Osteoblast (primary cell): ENCODE measurements at regions not wholly inside any gene's neighbourhood (a gene's known extent, or its start where the extent isn't known, plus 50 kb on each side); places are given as distances from the start of the nearest gene placed in this dataset.

Source experiments
- DNase-seq: peaks from one replicate; pipeline ENCODE4 v3.0.0; 2011; ENCODE audit warnings: low spot score, mixed read lengths; ENCODE audit not compliant: insufficient read length; ENCODE audit errors: missing footprints
- H2AFZ ChIP-seq: 2 replicates; pipeline ENCODE4 v1.6.0; 2011; ENCODE audit warnings: mild to moderate bottlenecking, low read length
- H3K27ac ChIP-seq: 2 replicates; pipeline ENCODE4 v1.5.1; 2011; ENCODE audit warnings: mild to moderate bottlenecking, low read depth, low read length, moderate library complexity
- H3K27me3 ChIP-seq: 2 replicates; pipeline ENCODE4 v1.6.0; 2012; ENCODE audit warnings: mild to moderate bottlenecking, control low read depth, inconsistent platforms, low read length, moderate library complexity; ENCODE audit not compliant: insufficient read depth
- H3K36me3 ChIP-seq: 2 replicates; pipeline ENCODE4 v1.5.1; 2011; ENCODE audit warnings: mild to moderate bottlenecking, low read length, control low read depth, moderate library complexity; ENCODE audit not compliant: insufficient read depth
- H3K4me1 ChIP-seq: 2 replicates; pipeline ENCODE4 v1.5.1; 2011; ENCODE audit warnings: mild to moderate bottlenecking, low read length, control low read depth, moderate library complexity; ENCODE audit not compliant: insufficient read depth
- H3K4me2 ChIP-seq: 2 replicates; pipeline ENCODE4 v1.6.0; 2011; ENCODE audit warnings: mild to moderate bottlenecking, low read length; ENCODE audit not compliant: insufficient read depth
- H3K4me3 ChIP-seq: fragments of 200-600 bp; sonication (generic); 3 replicates; pipeline ENCODE4 v1.5.1; 2012; ENCODE audit warnings: mild to moderate bottlenecking, low read length, inconsistent platforms; ENCODE audit not compliant: insufficient read depth
- H3K79me2 ChIP-seq: 2 replicates; pipeline ENCODE4 v1.6.0; 2012; ENCODE audit warnings: mild to moderate bottlenecking, low read length, control low read depth, inconsistent platforms; ENCODE audit not compliant: insufficient read depth
- H3K9me3 ChIP-seq: 2 replicates; pipeline ENCODE4 v1.5.1; 2011; ENCODE audit warnings: low read depth, low read length, control low read depth
- H4K20me1 ChIP-seq: 2 replicates; pipeline ENCODE4 v1.6.0; 2012; ENCODE audit warnings: mild to moderate bottlenecking, low read length, control low read depth; ENCODE audit not compliant: insufficient read depth
- CTCF ChIP-seq: IDR thresholded peaks from 2 replicates; pipeline ENCODE4 v1.5.1; 2011; ENCODE audit warnings: mild to moderate bottlenecking, low read depth, low read length, moderate library complexity; ENCODE audit errors: extremely low read depth

GRCh38 chr5:141769671-141770070 is 87.6 kb upstream of the ARAP3 start:
- Histone ChIP-seq H3K4me1 (no peaks in the 10 kb centered on the region), H3K27me3 (peaks cover 30% of the 10 kb centered on the region), H3K36me3 (no peaks in the 10 kb centered on the region), H3K27ac (no peak overlapping the region), H3K4me2 (no peak overlapping the region), H3K79me2 (no peaks in the 10 kb centered on the region), H3K9me3 (no peaks in the 10 kb centered on the region), H4K20me1 (no peaks in the 10 kb centered on the region), H3K4me3 (no peak overlapping the region), H2AFZ (no peak overlapping the region)
- DNase-seq: peak; percentile 80
- TF ChIP-seq CTCF: no peak

- Histone ChIP-seq H3K4me2 (no peak overlapping the region), H3K4me3 (no peak overlapping the region), H3K9me3 (no peaks in the 10 kb centered on the region), H3K36me3 (no peaks in the 10 kb centered on the region), H3K4me1 (no peaks in the 10 kb centered on the region), H3K27me3 (peaks cover 40% of the 10 kb centered on the region), H2AFZ (no peak overlapping the region), H4K20me1 (no peaks in the 10 kb centered on the region), H3K27ac (no peak overlapping the region), H3K79me2 (no peaks in the 10 kb centered on the region)
- no peak for TF ChIP-seq CTCF
- DNase-seq: peak; percentile 10
Observed at GRCh38 chr5:141767671-141768070, 85.6 kb upstream of the ARAP3 start.

GRCh38 chr5:141765896-141766551 is 84.0 kb upstream of the ARAP3 start:
- peak; percentile 47 for DNase-seq
- H3K4me1 ChIP-seq: no peaks in the 10 kb centered on the region
- TF ChIP-seq CTCF: no peak
- peaks cover 54% of the 10 kb centered on the region for H3K27me3 ChIP-seq
- no peaks in the 10 kb centered on the region for H3K36me3 ChIP-seq
- H3K4me2 ChIP-seq: no peak overlapping the region
- no peak overlapping the region for H3K4me3 ChIP-seq
- H3K9me3 ChIP-seq: no peaks in the 10 kb centered on the region
- no peaks in the 10 kb centered on the region for H4K20me1 ChIP-seq
- no peak overlapping the region for H3K27ac ChIP-seq
- no peak overlapping the region for H2AFZ ChIP-seq
- H3K79me2 ChIP-seq: no peaks in the 10 kb centered on the region

GRCh38 chr5:141763541-141763940 is 81.5 kb upstream of the ARAP3 start:
- no peak for DNase-seq

More at GRCh38 chr5:141763541-141763940, 81.5 kb upstream of the ARAP3 start:
- Histone ChIP-seq H3K4me1 (no peaks in the 10 kb centered on the region), H3K4me3 (no peak overlapping the region), H4K20me1 (no peaks in the 10 kb centered on the region), H3K79me2 (no peaks in the 10 kb centered on the region), H3K27me3 (peaks cover 65% of the 10 kb centered on the region), H3K4me2 (no peak overlapping the region), H3K9me3 (no peaks in the 10 kb centered on the region), H3K36me3 (no peaks in the 10 kb centered on the region), H2AFZ (no peak overlapping the region), H3K27ac (no peak overlapping the region)
- TF ChIP-seq CTCF: no peak
